ENCODE measurements at regions not wholly inside any gene's neighbourhood (a gene's known extent, or its start where the extent isn't known, plus 50 kb on each side); places are given as distances from the start of the nearest gene placed in this dataset.

DNA sequence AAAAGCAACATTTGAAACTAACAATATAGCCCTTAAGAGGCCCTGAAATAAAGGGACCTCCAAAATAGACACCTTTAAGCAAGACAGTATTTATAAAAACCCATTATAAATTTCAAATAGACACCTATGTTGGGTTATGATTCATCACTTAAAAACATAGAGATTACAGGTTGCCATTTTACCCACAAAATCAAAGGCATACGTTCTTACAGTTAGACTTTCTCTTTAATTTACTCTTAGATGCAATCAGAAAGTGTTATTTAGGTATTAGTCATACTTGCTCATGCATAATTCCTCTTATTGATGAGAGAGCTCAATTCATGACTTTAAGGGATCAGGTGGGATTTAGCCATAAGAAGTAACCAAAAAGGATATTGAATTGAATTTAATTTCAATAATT, 51.5 kb upstream of the TMEM200A start:
- POLR2A ChIA-PET, result no interaction called here
- CTCF ChIA-PET, result no interaction called here

GRCh38 chr6:130313206-130313605, 52.6 kb upstream of the TMEM200A start:
- ChIA-PET CTCF (interaction anchor here (1.4 kb wide), 1 partner anchor 9 kb away, joined by 3 read pairs; no protein-coding TSS in a partner anchor), POLR2A (no interaction called here)

- CTCF ChIA-PET, result no interaction called here
- POLR2A ChIA-PET, result no interaction called here
These were observed 56.8 kb upstream of the TMEM200A start for GRCh38 chr6:130309028-130309427.

GRCh38 chr6:130307752-130308361, 58.0 kb upstream of the TMEM200A start:
- CTCF ChIA-PET, result no interaction called here
- POLR2A ChIA-PET, result no interaction called here

- POLR2A ChIA-PET, result no interaction called here
- CTCF ChIA-PET, result interaction anchor here (0.8 kb wide), 1 partner anchor 15 kb away, joined by 3 read pairs; no protein-coding TSS in a partner anchor
These were observed 59.4 kb upstream of the TMEM200A start for GRCh38 chr6:130306377-130306776.

DNA sequence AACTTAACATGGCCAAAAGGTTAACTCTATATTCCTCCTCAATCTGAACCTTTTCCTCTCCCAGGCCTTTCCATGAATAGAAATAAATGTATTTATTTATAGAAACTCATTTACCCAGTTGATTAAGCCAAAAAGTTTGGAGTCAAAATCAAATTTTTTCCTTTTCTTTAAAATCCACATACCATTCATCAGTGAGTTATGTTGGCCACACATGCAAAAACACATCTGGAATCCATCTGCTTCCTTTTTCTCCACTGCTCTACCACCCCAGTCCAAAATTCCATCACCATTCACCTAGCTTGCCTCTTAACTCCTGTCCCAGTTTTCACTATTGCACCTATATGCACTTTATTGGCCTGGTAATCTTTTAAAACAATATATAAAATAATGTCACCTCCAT, 62.4 kb upstream of the TMEM200A start:
- ChIA-PET CTCF (no interaction called here), POLR2A (no interaction called here)

- CTCF ChIA-PET, result no interaction called here
- POLR2A ChIA-PET, result no interaction called here
These were observed 67.6 kb upstream of the TMEM200A start for GRCh38 chr6:130298258-130298657.

GRCh38 chr6:130296854-130297253, 69.0 kb upstream of the TMEM200A start:
- ChIA-PET POLR2A (no interaction called here), CTCF (no interaction called here)

- POLR2A ChIA-PET, result no interaction called here
- CTCF ChIA-PET, result interaction anchor here (0.8 kb wide), 1 partner anchor 99 kb away, joined by 3 read pairs; no protein-coding TSS in a partner anchor
These were observed 71.0 kb upstream of the SAMD3 start for GRCh38 chr6:130293800-130294199.

DNA sequence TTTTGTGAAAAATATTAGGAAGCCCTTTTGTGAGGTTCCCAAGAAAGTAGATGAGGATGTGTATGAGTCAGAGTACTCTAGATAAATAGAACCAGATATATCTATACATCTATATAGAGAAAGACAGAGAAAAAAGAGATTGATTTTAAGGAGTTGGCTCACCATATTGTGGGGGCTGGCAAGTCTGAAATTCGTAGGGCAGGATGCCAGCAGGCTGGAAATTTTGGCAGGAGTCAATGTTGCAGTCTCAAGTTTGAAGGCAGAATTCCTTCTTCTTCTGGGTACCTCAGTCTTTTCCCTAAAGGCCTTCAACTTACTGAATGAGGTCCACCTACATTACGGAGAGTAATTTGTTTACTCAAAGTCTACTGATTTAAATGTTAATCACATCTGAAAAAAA, 65.3 kb upstream of the SAMD3 start:
- POLR2A ChIA-PET, result interaction anchor here (0.6 kb wide), 1 partner anchor 54 kb away, joined by 3 read pairs; no protein-coding TSS in a partner anchor
- CTCF ChIA-PET, result no interaction called here

- ChIA-PET CTCF (interaction anchor here (0.8 to 1.5 kb wide), 7 partner anchors 10 to 221 kb away, joined by 3 to 9 read pairs (median 3); no protein-coding TSS in a partner anchor), POLR2A (no interaction called here)
These were observed 59.7 kb upstream of the SAMD3 start for GRCh38 chr6:130282234-130282995.

- POLR2A ChIA-PET, result no interaction called here
- CTCF ChIA-PET, result no interaction called here
These were observed 53.8 kb upstream of the SAMD3 start for GRCh38 chr6:130276507-130276906.

GRCh38 chr6:130274007-130274406, 51.3 kb upstream of the SAMD3 start:
- POLR2A ChIA-PET, result no interaction called here

More at GRCh38 chr6:130274007-130274406, 51.3 kb upstream of the SAMD3 start:
- CTCF ChIA-PET, result interaction anchor here (0.5 kb wide), 1 partner anchor 139 kb away, joined by 4 read pairs; no protein-coding TSS in a partner anchor
